H1 (cell line): ENCODE measurements at regions not wholly inside any gene's neighbourhood (a gene's known extent, or its start where the extent isn't known, plus 50 kb on each side); places are given as distances from the start of the nearest gene placed in this dataset.

Experiments used
- ASH2L ChIP-seq: fragments of 200-600, 300-600 bp; sonication (generic); IDR thresholded peaks from one replicate; pipeline ENCODE4 v1.7.1; 2017; ENCODE audit warnings: low read length
- CHD1 ChIP-seq: IDR thresholded peaks from 2 replicates; pipeline ENCODE4 v1.6.1; 2012; ENCODE audit warnings: low read depth, low read length, improper control_type of control experiment
- EP300 ChIP-seq, 2 experiments: IDR thresholded peaks; 1 replicate in 1 of 2; 2 replicates in 1 of 2; pipeline ENCODE4 v1.6.1; 2011 to 2012; ENCODE audit warnings: low read depth in 2 of 2, low read length in 2 of 2, mild to moderate bottlenecking in 2 of 2, borderline replicate concordance in 1 of 2, inconsistent platforms in 1 of 2, moderate library complexity in 1 of 2
- GTF2F1 ChIP-seq: IDR thresholded peaks from 2 replicates; pipeline ENCODE4 v1.6.1; 2012; ENCODE audit warnings: low read depth, low read length, improper control_type of control experiment, borderline replicate concordance
- HDAC2 ChIP-seq, 2 experiments: fragments of 300-600 bp in 1 of 2; sonication (generic) in 1 of 2; IDR thresholded peaks; 2 replicates each; pipeline ENCODE4 v1.6.1; 2011 to 2012; ENCODE audit warnings: low read depth in 2 of 2, low read length in 2 of 2, mild to moderate bottlenecking in 2 of 2, moderate library complexity in 2 of 2, borderline replicate concordance in 1 of 2, inconsistent platforms in 1 of 2
- JUN ChIP-seq: IDR thresholded peaks from 2 replicates; pipeline ENCODE4 v1.6.1; 2011; ENCODE audit warnings: low read depth, mild to moderate bottlenecking, improper control_type of control experiment, low read length
- TF ChIP-seq, protein P1 (sequence below), 3 experiments: IDR thresholded peaks; 1 replicate in 2 of 3; 2 replicates in 1 of 3; pipeline versions ENCODE4 v1.5.1 to v1.6.1; 2011; ENCODE audit warnings: low read length in 3 of 3, mild to moderate bottlenecking in 3 of 3, inconsistent platforms in 2 of 3, low read depth in 1 of 3, moderate library complexity in 1 of 3; ENCODE audit not compliant: insufficient read depth in 1 of 3; ENCODE audit errors: control extremely low read depth in 1 of 3

DNA sequence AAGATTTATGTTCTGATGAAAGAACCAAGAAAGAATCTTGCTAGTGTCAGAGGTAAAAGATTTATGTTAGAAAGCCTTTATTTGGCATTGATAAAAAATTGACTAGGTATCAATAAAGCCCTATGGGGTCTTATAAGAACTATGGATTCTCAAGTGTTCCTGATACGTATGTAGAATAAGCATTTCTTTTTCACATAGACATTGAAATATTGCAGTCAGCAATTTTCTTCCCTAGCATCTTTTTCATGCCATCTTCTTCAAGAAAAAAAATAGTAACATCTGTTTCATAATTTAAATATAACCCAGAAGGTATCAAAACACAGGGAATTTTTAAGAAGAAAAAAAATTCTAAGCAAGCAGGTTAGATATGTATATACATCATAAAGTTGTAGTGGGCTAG is 230.6 kb downstream of the CENPW start (continued):
- TF ChIP-seq EP300 (IDR thresholded peaks at IDR 0.05; ENCODE audit: borderline replicate concordance in 1 of 2, low read depth in 2 of 2, low read length in 2 of 2), result no peak
- TF ChIP-seq, protein P1, sequence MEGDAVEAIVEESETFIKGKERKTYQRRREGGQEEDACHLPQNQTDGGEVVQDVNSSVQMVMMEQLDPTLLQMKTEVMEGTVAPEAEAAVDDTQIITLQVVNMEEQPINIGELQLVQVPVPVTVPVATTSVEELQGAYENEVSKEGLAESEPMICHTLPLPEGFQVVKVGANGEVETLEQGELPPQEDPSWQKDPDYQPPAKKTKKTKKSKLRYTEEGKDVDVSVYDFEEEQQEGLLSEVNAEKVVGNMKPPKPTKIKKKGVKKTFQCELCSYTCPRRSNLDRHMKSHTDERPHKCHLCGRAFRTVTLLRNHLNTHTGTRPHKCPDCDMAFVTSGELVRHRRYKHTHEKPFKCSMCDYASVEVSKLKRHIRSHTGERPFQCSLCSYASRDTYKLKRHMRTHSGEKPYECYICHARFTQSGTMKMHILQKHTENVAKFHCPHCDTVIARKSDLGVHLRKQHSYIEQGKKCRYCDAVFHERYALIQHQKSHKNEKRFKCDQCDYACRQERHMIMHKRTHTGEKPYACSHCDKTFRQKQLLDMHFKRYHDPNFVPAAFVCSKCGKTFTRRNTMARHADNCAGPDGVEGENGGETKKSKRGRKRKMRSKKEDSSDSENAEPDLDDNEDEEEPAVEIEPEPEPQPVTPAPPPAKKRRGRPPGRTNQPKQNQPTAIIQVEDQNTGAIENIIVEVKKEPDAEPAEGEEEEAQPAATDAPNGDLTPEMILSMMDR (IDR thresholded peaks at IDR 0.05; ENCODE audit: control extremely low read depth in 1 of 3, insufficient read depth in 1 of 3, low read depth in 1 of 3, low read length in 3 of 3), result no peak
- TF ChIP-seq CHD1, result no peak
- no peak for TF ChIP-seq JUN
- no peak for TF ChIP-seq HDAC2 (IDR thresholded peaks at IDR 0.05; ENCODE audit: borderline replicate concordance in 1 of 2, low read depth in 2 of 2, low read length in 2 of 2)
- no peak for TF ChIP-seq ASH2L
- no peak for TF ChIP-seq GTF2F1
